ENCODE measurements at regions not wholly inside any gene's neighbourhood (a gene's known extent, or its start where the extent isn't known, plus 50 kb on each side); places are given as distances from the start of the nearest gene placed in this dataset.

- no peak for TF ChIP-seq CTCF (conservative IDR thresholded peaks at IDR 0.05; ENCODE audit: low read depth, low read length)
- no peak for TF ChIP-seq CEBPB (IDR thresholded peaks at IDR 0.05; ENCODE audit: low read depth, low read length)
- TF ChIP-seq RCOR1 (IDR thresholded peaks at IDR 0.05; ENCODE audit: insufficient replicate concordance, low read length) = no peak
Observed at GRCh38 chr1:65741993-65742392, 50.7 kb upstream of the PDE4B start.
